ENCODE measurements at regions not wholly inside any gene's neighbourhood (a gene's known extent, or its start where the extent isn't known, plus 50 kb on each side); places are given as distances from the start of the nearest gene placed in this dataset.

DNA sequence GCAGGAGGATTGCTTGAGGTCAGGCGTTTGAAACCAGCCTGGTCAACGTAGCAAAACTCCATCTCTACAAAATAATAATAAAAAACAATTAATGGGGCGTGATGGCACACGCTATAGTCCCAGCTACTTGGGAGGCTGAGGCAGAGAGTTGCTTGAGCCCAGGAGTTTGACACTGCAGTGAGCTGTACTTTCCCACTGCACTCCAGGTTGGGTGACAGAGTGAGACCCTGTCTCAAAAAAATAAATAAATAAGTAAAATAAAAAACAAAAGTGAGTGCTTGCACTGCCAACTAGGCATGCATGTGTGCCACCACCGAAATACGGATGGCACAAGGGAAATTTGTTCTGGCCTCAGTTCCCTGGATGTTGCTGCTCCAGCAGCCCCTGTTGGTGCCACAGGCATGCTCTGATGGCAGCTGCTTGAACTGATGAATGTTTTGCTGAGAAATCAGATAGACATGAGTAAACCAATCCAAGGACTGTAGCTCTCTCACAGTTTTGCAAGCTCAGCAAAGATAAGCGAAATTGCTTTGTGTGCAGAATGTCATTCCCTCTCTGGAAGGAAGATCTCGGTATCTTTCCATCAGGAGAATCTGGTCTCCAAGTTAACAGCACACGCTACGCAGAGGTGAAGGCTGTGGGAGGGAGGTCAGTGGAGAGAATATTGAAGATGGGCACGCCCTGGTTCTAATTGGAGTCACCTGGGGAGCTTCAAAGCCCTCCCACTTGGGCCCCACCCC is 188.0 kb upstream of the SLC24A3 start:
- TF ChIP-seq, protein P1, sequence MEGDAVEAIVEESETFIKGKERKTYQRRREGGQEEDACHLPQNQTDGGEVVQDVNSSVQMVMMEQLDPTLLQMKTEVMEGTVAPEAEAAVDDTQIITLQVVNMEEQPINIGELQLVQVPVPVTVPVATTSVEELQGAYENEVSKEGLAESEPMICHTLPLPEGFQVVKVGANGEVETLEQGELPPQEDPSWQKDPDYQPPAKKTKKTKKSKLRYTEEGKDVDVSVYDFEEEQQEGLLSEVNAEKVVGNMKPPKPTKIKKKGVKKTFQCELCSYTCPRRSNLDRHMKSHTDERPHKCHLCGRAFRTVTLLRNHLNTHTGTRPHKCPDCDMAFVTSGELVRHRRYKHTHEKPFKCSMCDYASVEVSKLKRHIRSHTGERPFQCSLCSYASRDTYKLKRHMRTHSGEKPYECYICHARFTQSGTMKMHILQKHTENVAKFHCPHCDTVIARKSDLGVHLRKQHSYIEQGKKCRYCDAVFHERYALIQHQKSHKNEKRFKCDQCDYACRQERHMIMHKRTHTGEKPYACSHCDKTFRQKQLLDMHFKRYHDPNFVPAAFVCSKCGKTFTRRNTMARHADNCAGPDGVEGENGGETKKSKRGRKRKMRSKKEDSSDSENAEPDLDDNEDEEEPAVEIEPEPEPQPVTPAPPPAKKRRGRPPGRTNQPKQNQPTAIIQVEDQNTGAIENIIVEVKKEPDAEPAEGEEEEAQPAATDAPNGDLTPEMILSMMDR (IDR thresholded peaks at IDR 0.05) = no peak
- no peak for TF ChIP-seq POLR2A (IDR thresholded peaks at IDR 0.05)
- no peak for TF ChIP-seq POLR2AphosphoS5 (IDR thresholded peaks at IDR 0.05)
- no peak for TF ChIP-seq EP300 (IDR thresholded peaks at IDR 0.05)
- peaks cover 28% of the 10 kb centered on the region for H3K4me1 ChIP-seq
- peak overlapping the region; percentile 23 for H3K27ac ChIP-seq
- H3K4me3 ChIP-seq = no peak overlapping the region
- DNase-seq (ENCODE audit: low spot score in 2 of 2) = no peak
- no peaks in the 10 kb centered on the region for H3K36me3 ChIP-seq
- 54% methylated on average over 11 of the region's 11 CpGs for WGBS
- H3K9me3 ChIP-seq = no peaks in the 10 kb centered on the region
- H3K27me3 ChIP-seq = no peaks in the 10 kb centered on the region

- WGBS = 52% methylated on average over 4 of the region's 5 CpGs
- no peak for DNase-seq (ENCODE audit: low spot score in 2 of 2)
Measured at GRCh38 chr20:19025430-19026120, 186.9 kb upstream of the SLC24A3 start.

DNA sequence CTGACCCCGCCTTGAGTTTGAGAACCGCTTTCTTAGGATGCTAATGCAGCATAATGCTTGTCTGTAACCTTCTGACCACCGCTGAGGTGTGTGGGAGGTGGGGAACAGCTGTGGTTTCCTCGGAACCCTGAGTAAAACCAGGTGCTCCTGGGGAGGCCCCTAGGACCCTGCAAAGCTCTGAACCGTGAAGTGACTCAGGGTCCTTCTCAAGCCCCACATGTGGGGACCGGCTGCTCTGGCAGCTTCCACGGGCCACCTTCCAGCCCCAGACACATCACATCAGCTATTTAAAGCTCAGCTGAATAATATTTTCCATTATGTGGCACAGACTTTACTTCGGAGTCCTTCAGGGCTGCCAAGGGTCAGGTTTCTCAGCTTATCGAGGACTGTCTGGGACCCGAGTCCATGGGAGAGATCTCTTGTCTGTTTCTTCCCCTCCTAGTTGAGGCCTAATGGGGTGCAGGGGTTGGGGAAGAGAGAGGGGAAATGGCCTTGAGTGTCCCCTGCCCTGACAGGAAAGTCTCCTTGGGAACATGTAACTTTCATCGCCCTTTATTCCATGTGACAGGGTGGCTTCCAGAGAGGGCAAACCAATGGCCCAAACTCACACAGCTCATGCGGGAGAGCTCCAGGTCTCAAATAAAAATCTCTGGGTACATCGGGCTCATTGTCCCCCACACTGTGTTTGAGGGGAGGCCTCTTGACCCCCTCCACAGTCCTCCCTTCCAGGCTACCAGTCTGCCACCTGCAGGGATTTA is 186.1 kb upstream of the SLC24A3 start:
- no peaks in the 10 kb centered on the region for H3K27me3 ChIP-seq
- 60% methylated on average over 8 of the region's 13 CpGs for WGBS
- H3K4me3 ChIP-seq = no peak overlapping the region
- no peak for TF ChIP-seq EP300 (IDR thresholded peaks at IDR 0.05)
- TF ChIP-seq POLR2AphosphoS5 (IDR thresholded peaks at IDR 0.05) = no peak
- no peak for TF ChIP-seq POLR2A (IDR thresholded peaks at IDR 0.05)
- TF ChIP-seq, protein P1 (IDR thresholded peaks at IDR 0.05) = no peak
- no peak for DNase-seq (ENCODE audit: low spot score in 2 of 2)
- peak overlapping the region; percentile 59 for H3K27ac ChIP-seq
- no peaks in the 10 kb centered on the region for H3K36me3 ChIP-seq
- H3K4me1 ChIP-seq = peaks cover 28% of the 10 kb centered on the region
- no peaks in the 10 kb centered on the region for H3K9me3 ChIP-seq

More at GRCh38 chr20:19025430-19026120, 186.9 kb upstream of the SLC24A3 start:
- Histone ChIP-seq H3K27ac (peak overlapping the region; percentile 59), H3K36me3 (no peaks in the 10 kb centered on the region), H3K4me1 (peaks cover 28% of the 10 kb centered on the region), H3K4me3 (no peak overlapping the region), H3K27me3 (no peaks in the 10 kb centered on the region), H3K9me3 (no peaks in the 10 kb centered on the region)
- TF ChIP-seq, protein P1 (IDR thresholded peaks at IDR 0.05) = no peak
- TF ChIP-seq POLR2A (IDR thresholded peaks at IDR 0.05) (no peak), POLR2AphosphoS5 (IDR thresholded peaks at IDR 0.05) (no peak), EP300 (IDR thresholded peaks at IDR 0.05) (no peak)

- Histone ChIP-seq H3K27ac (no peak overlapping the region), H3K36me3 (no peaks in the 10 kb centered on the region), H3K9me3 (no peaks in the 10 kb centered on the region), H3K27me3 (no peaks in the 10 kb centered on the region), H3K4me1 (peaks cover 28% of the 10 kb centered on the region), H3K4me3 (no peak overlapping the region)
- TF ChIP-seq EP300 (IDR thresholded peaks at IDR 0.05) = no peak
- TF ChIP-seq, protein P1 (IDR thresholded peaks at IDR 0.05) = no peak
- TF ChIP-seq POLR2A (IDR thresholded peaks at IDR 0.05) = no peak
- no peak for TF ChIP-seq POLR2AphosphoS5 (IDR thresholded peaks at IDR 0.05)
- 68% methylated on average over 9 of the region's 11 CpGs for WGBS
- no peak for DNase-seq (ENCODE audit: low spot score in 2 of 2)
Measured at GRCh38 chr20:19026901-19027644, 185.4 kb upstream of the SLC24A3 start.
